Thoracic aorta (tissue), 2 donors: ENCODE measurements at regions not wholly inside any gene's neighbourhood (a gene's known extent, or its start where the extent isn't known, plus 50 kb on each side); places are given as distances from the start of the nearest gene placed in this dataset.

Source experiments
- ATAC-seq: fragments of 150-250 bp; one replicate; pipeline ENCODE4 v1.8.0; 2017; ENCODE audit warnings: low read depth; ENCODE audit not compliant: insufficient number of reproducible peaks, low FRiP score
- DNase-seq: peaks from one replicate; pipeline ENCODE4 v3.0.0-alpha.2; 2020; ENCODE audit warnings: low spot score
- H3K27ac ChIP-seq, 2 donors: fragments of 200-600 bp; sonication (generic); 1 replicate in 1 of 2; 2 replicates in 1 of 2; pipeline ENCODE4 v1.5.1; 2016; ENCODE audit warnings: mild to moderate bottlenecking in 2 of 2, moderate library complexity in 2 of 2
- H3K27me3 ChIP-seq: fragments of 200-600 bp; sonication (generic); replicated peaks from 2 replicates; pipeline ENCODE4 v1.6.0; 2016; ENCODE audit warnings: mild to moderate bottlenecking; ENCODE audit not compliant: insufficient read depth
- H3K36me3 ChIP-seq: fragments of 200-600 bp; sonication (generic); one replicate; pipeline ENCODE4 v1.5.1; 2016
- H3K4me1 ChIP-seq, 2 donors: fragments of 200-600 bp; sonication (generic); 1 replicate in 1 of 2; 2 replicates in 1 of 2; pipeline versions ENCODE4 v1.5.1 to v1.6.0; 2016; ENCODE audit warnings: low read depth in 2 of 2, mild to moderate bottlenecking in 1 of 2; ENCODE audit not compliant: control insufficient read depth in 1 of 2
- H3K4me3 ChIP-seq: fragments of 200-600 bp; sonication (generic); 2 replicates; pipeline ENCODE4 v1.5.1; 2016; ENCODE audit warnings: mild to moderate bottlenecking
- H3K9me3 ChIP-seq: fragments of 200-600 bp; sonication (generic); 2 replicates; pipeline ENCODE4 v1.5.1; 2016
- TF ChIP-seq, protein P1 (sequence below): fragments of 200-600 bp; sonication (generic); IDR thresholded peaks from one replicate; pipeline ENCODE4 v1.5.1; 2019; ENCODE audit warnings: antibody characterized with exemption

DNA sequence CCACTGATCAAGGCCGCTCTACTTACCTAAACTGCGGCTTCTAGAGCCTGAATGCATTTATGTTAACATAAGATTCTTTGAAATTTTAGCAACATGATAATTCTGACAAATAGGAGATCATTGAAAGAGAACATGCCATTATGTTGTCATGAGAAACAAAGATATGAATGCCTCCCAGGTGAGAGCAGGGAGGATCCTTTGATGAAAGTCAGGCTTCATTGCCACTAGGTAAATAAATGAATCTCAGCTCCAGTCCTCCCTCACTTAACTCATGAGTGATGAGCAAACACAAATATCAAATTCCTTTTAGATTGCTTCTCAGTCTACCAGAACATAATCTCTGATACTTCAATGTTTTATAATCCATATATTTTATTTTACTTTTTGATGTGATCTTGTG, 463.2 kb upstream of the CDH7 start:
- no peaks in the 10 kb centered on the region for H3K9me3 ChIP-seq
- DNase-seq = no peak
- no peaks in the 10 kb centered on the region for H3K27me3 ChIP-seq
- ATAC-seq = no peak
- TF ChIP-seq, protein P1, sequence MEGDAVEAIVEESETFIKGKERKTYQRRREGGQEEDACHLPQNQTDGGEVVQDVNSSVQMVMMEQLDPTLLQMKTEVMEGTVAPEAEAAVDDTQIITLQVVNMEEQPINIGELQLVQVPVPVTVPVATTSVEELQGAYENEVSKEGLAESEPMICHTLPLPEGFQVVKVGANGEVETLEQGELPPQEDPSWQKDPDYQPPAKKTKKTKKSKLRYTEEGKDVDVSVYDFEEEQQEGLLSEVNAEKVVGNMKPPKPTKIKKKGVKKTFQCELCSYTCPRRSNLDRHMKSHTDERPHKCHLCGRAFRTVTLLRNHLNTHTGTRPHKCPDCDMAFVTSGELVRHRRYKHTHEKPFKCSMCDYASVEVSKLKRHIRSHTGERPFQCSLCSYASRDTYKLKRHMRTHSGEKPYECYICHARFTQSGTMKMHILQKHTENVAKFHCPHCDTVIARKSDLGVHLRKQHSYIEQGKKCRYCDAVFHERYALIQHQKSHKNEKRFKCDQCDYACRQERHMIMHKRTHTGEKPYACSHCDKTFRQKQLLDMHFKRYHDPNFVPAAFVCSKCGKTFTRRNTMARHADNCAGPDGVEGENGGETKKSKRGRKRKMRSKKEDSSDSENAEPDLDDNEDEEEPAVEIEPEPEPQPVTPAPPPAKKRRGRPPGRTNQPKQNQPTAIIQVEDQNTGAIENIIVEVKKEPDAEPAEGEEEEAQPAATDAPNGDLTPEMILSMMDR = no peak
- no peaks in the 10 kb centered on the region for H3K4me1 ChIP-seq
- no peaks in the 10 kb centered on the region for H3K36me3 ChIP-seq
- no peak overlapping the region for H3K27ac ChIP-seq
- no peak overlapping the region for H3K4me3 ChIP-seq

DNA sequence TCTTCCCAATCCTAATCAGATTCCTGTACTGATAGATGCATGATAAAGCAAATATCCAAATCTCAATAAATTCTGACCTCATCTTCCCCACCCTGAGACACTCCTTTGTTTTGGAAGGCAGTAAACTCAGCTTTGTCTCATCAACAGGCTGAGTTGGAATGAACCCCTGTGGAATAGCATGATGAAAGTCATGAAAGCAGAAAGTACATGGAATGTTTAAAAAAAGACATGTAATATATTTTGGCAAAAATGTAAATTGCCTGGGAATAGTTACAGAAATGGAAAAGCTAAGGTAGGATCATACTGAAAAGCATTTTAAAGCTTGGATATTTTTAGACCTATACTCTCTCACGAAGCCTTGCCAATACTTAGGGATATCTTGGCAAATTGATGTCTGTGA, 468.7 kb upstream of the CDH7 start:
- DNase-seq = no peak
- TF ChIP-seq, protein P1 = no peak
- H3K36me3 ChIP-seq = no peaks in the 10 kb centered on the region
- H3K4me3 ChIP-seq = no peak overlapping the region
- H3K4me1 ChIP-seq = no peaks in the 10 kb centered on the region
- H3K27me3 ChIP-seq = no peaks in the 10 kb centered on the region
- no peak overlapping the region for H3K27ac ChIP-seq
- H3K9me3 ChIP-seq = no peaks in the 10 kb centered on the region
- no peak for ATAC-seq

DNA sequence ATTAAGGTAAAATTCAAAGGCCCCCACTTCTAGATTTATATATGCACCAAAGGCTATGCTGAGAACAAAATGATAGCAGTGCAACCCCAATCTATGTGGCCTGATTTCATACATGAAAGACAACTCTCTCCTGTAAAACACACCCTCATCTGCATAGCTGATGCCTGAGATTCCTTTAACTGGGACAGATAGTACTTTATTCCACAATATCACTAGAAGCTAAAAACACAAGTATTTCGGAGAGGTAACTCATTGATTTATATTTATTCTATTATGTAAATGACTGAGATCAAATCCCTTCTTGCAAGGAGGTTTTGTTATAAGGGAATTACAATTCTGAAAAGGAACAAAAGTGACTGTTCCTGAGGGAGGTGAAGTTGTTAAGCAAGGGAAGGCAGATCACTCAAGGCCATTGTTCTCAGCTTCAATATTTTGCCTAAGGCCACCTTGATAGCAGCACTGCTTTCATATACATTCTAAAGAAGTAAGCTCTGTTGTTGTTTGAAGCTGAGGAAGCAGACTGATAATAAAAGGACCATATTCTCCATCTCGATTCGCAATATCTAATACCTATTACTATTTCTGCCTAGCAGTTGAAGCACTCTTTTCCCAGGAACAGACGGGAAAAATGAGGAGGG, 471.0 kb upstream of the CDH7 start:
- Histone ChIP-seq H3K9me3 (no peaks in the 10 kb centered on the region), H3K36me3 (no peaks in the 10 kb centered on the region), H3K4me3 (no peak overlapping the region), H3K27ac (no peak overlapping the region), H3K4me1 (no peaks in the 10 kb centered on the region), H3K27me3 (no peaks in the 10 kb centered on the region)
- TF ChIP-seq, protein P1 = no peak
- DNase-seq (no peak), ATAC-seq (no peak)

DNA sequence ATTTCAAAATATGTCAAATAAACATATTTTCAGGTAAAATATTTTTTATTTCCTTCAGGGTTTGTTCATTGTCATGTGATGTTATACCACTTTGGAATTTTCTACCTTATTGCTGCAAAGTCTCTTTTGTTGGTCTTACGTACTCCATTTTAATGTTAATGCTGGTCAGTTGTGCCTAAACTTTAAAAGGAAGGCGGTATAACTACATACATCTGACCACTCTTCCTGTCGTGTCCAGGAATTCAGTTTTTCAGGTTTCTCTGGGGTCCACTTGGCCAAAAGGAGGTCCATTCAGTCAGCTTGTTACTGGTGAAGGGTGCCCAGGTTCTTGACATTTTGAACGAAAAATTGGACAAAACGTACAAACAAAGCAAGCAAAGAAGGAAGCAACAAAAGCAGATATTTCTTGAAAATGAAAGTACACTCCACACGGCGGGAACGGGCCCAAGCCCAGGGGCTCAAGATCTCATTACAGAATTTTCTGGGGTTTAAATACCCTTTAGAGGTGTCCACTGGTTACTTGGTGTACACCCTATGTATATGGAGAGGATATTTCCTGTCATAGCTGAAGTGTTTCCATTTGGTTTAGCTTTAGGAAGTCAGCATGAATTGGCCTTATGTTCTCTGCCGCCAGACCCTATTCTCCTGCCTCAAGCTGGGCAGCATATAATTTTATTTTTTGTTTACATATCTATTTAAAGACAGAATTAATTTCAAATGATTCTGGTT, 471.7 kb upstream of the CDH7 start:
- TF ChIP-seq, protein P1 = no peak
- Histone ChIP-seq H3K9me3 (no peaks in the 10 kb centered on the region), H3K4me3 (no peak overlapping the region), H3K27me3 (no peaks in the 10 kb centered on the region), H3K27ac (no peak overlapping the region), H3K36me3 (no peaks in the 10 kb centered on the region), H3K4me1 (no peaks in the 10 kb centered on the region)
- DNase-seq (no peak), ATAC-seq (no peak)

DNA sequence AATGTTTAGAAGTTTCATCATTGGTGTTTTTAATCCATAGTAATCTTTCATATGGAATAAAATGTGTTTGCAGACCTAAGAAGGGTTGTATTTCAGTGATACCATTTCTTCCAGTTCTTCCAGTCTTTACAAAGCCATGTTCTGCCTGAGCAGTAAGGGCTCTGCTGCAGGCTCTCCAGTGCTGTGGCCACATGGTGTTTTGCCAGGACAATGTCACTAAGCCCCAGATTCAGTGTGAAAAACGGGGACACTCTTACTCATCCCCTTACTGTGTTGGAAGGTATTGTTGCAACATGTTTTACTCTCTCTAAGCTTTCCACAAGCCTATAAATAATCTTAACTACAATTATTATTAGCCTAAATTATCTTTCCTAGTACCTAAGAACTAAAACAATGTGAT, 481.4 kb upstream of the CDH7 start:
- Histone ChIP-seq H3K4me3 (no peak overlapping the region), H3K36me3 (no peaks in the 10 kb centered on the region), H3K27me3 (no peaks in the 10 kb centered on the region), H3K9me3 (no peaks in the 10 kb centered on the region), H3K27ac (no peak overlapping the region), H3K4me1 (no peaks in the 10 kb centered on the region)
- ATAC-seq = no peak
- TF ChIP-seq, protein P1 = no peak
- no peak for DNase-seq
